RWPE2 (cell line): ENCODE measurements at regions not wholly inside any gene's neighbourhood (a gene's known extent, or its start where the extent isn't known, plus 50 kb on each side); places are given as distances from the start of the nearest gene placed in this dataset.

Source experiments
- ATAC-seq: fragments of 200-7000 bp; cut with Tn5 transposase; 3 replicates; pipeline ENCODE4 v1.9.1; 2021; ENCODE audit warnings: low read depth
- DNase-seq: peaks from one replicate; pipeline ENCODE4 v3.0.0-alpha.2; 2020; ENCODE audit warnings: low spot score
- H3K27ac ChIP-seq: fragments of 450-650 bp; 2 replicates; pipeline ENCODE4 v1.5.1; 2017; ENCODE audit warnings: mild to moderate bottlenecking; ENCODE audit not compliant: poor library complexity, severe bottlenecking
- H3K27me3 ChIP-seq: fragments of 250-450 bp; sonication (Bioruptor Pico); 2 replicates; pipeline ENCODE4 v1.5.1; 2021; ENCODE audit warnings: mild to moderate bottlenecking, moderate library complexity; ENCODE audit not compliant: insufficient read depth, poor library complexity, severe bottlenecking
- H3K36me3 ChIP-seq: fragments of 250-450 bp; sonication (Bioruptor Pico); 2 replicates; pipeline ENCODE4 v1.5.1; 2020; ENCODE audit warnings: low read depth, mild to moderate bottlenecking, moderate library complexity
- H3K4me1 ChIP-seq: fragments of 250-450 bp; sonication (Bioruptor Pico); 2 replicates; pipeline ENCODE4 v1.5.1; 2021; ENCODE audit warnings: mild to moderate bottlenecking, moderate library complexity; ENCODE audit not compliant: insufficient read depth, poor library complexity, severe bottlenecking
- H3K4me3 ChIP-seq: fragments of 250-450 bp; sonication (Bioruptor Pico); 2 replicates; pipeline ENCODE4 v1.5.1; 2021; ENCODE audit warnings: mild to moderate bottlenecking, moderate library complexity; ENCODE audit not compliant: severe bottlenecking
- H3K9me3 ChIP-seq: fragments of 250-450 bp; sonication (Bioruptor Pico); 2 replicates; pipeline ENCODE4 v1.5.1; 2021; ENCODE audit warnings: mild to moderate bottlenecking, moderate library complexity; ENCODE audit not compliant: severe bottlenecking
- CTCF ChIP-seq: fragments of 450-650 bp; IDR thresholded peaks from one replicate; pipeline ENCODE4 v1.5.1; 2017; ENCODE audit warnings: mild to moderate bottlenecking, moderate library complexity; ENCODE audit not compliant: poor library complexity, severe bottlenecking

- no peak overlapping the region for H3K4me3 ChIP-seq
- H3K27me3 ChIP-seq: no peaks in the 10 kb centered on the region
- no peaks in the 10 kb centered on the region for H3K9me3 ChIP-seq
- TF ChIP-seq CTCF: no peak
- no peaks in the 10 kb centered on the region for H3K36me3 ChIP-seq
- no peak for DNase-seq
- no peak overlapping the region for H3K27ac ChIP-seq
- no peaks in the 10 kb centered on the region for H3K4me1 ChIP-seq
- ATAC-seq: no peak
Measured at GRCh38 chr2:221360742-221361141, 211.4 kb downstream of the EPHA4 start.

GRCh38 chr2:221361633-221362032 lies 210.5 kb downstream of the EPHA4 start:
- no peak overlapping the region for H3K27ac ChIP-seq
- ATAC-seq: no peak

GRCh38 chr2:221364672-221365071 lies 207.4 kb downstream of the EPHA4 start:
- no peaks in the 10 kb centered on the region for H3K27me3 ChIP-seq
- no peaks in the 10 kb centered on the region for H3K9me3 ChIP-seq
- ATAC-seq (no peak), DNase-seq (no peak)
- H3K4me3 ChIP-seq: no peak overlapping the region
- no peaks in the 10 kb centered on the region for H3K36me3 ChIP-seq
- no peak overlapping the region for H3K27ac ChIP-seq
- TF ChIP-seq CTCF: no peak
- no peaks in the 10 kb centered on the region for H3K4me1 ChIP-seq

More at GRCh38 chr2:221361633-221362032, 210.5 kb downstream of the EPHA4 start:
- Histone ChIP-seq H3K4me3 (no peak overlapping the region), H3K27me3 (no peaks in the 10 kb centered on the region), H3K36me3 (no peaks in the 10 kb centered on the region), H3K4me1 (no peaks in the 10 kb centered on the region), H3K9me3 (no peaks in the 10 kb centered on the region)
- no peak for TF ChIP-seq CTCF
- no peak for DNase-seq
